HepG2 (cell line): ENCODE measurements at regions not wholly inside any gene's neighbourhood (a gene's known extent, or its start where the extent isn't known, plus 50 kb on each side); places are given as distances from the start of the nearest gene placed in this dataset.

ENCODE experiments used
- ATAC-seq: fragments of 200-7000 bp; cut with Tn5 transposase; 3 replicates; pipeline ENCODE4 v1.9.1; 2020; ENCODE audit warnings: mild to moderate bottlenecking, moderate library complexity
- BruUV-seq: library from RNA; stranded (reverse); fragments of 400-500 nt; replicated peaks from 2 replicates; lab custom pipeline; 2021; lab: Mats Ljungman, UMichigan
- CTCF ChIA-PET: fragments of 300-600 bp; formaldehyde crosslinking; extraction: SDS; loops from one replicate; lab custom pipeline; 2021; ENCODE audit warnings: low total read pairs, inconsistent platforms, low intra/inter-chr PET ratio; lab: Yijun Ruan, JAX
- POLR2A ChIA-PET: fragments of 350-600 bp; sonication (Branson Sonifier 250); formaldehyde crosslinking; loops from one replicate; lab custom pipeline; 2020; ENCODE audit warnings: antibody characterized with exemption, inconsistent platforms; lab: Yijun Ruan, JAX
- DNase-seq: peaks from one replicate; pipeline ENCODE4 v3.0.0-alpha.2; 2015; ENCODE audit warnings: low spot score
- FAIRE-seq: peaks from 3 replicates; lab custom pipeline; 2011; peaks lifted over from hg19 to GRCh38; lab: Jason Lieb, UNC
- H2AFZ ChIP-seq: one replicate; pipeline ENCODE4 v1.6.1; 2011; ENCODE audit warnings: low read length, inconsistent platforms
- H3K27ac ChIP-seq: fragments of 300-600 bp; 3 replicates; pipeline ENCODE4 v1.8.0; 2011; ENCODE audit warnings: mixed run types, mild to moderate bottlenecking, mixed read lengths, low read length, inconsistent platforms; ENCODE audit not compliant: insufficient read depth; ENCODE audit errors: extremely low read length
- H3K27me3 ChIP-seq, 2 experiments: fragments of 200-600 bp in 1 of 2; 2 replicates in 1 of 2; 3 replicates in 1 of 2; pipeline versions ENCODE4 v1.6.0 to v1.8.0; 2011; ENCODE audit warnings: low read length in 2 of 2, mild to moderate bottlenecking in 2 of 2, moderate library complexity in 2 of 2, inconsistent platforms in 1 of 2; ENCODE audit not compliant: insufficient read depth in 2 of 2, control insufficient read depth in 1 of 2
- H3K36me3 ChIP-seq, 2 experiments: fragments of 200-600 bp in 1 of 2; replicated peaks in 1 of 2; 2 replicates in 1 of 2; 3 replicates in 1 of 2; pipeline versions ENCODE4 v1.5.1 to v1.8.0; 2011; ENCODE audit warnings: low read length in 2 of 2, inconsistent platforms in 1 of 2; ENCODE audit not compliant: insufficient read depth in 2 of 2, control insufficient read depth in 1 of 2
- H3K4me1 ChIP-seq: 2 replicates; pipeline ENCODE4 v1.5.1; 2012; ENCODE audit warnings: low read length, inconsistent platforms; ENCODE audit not compliant: insufficient read depth
- H3K4me2 ChIP-seq: 2 replicates; pipeline ENCODE4 v1.6.0; 2011; ENCODE audit warnings: low read depth, low read length, inconsistent platforms
- H3K4me3 ChIP-seq, 3 experiments: fragments of 200-600 bp in 1 of 3; sonication (generic), shearing (Covaris generic) in 1 of 3; replicated peaks in 1 of 3; 2 replicates each; pipeline ENCODE4 v1.5.1; 2011 to 2016; ENCODE audit warnings: low read length in 3 of 3, inconsistent platforms in 2 of 3, low read depth in 2 of 3, mild to moderate bottlenecking in 2 of 3, control low read depth in 1 of 3, mixed read lengths in 1 of 3; ENCODE audit not compliant: insufficient read depth in 1 of 3
- H3K79me2 ChIP-seq: one replicate; pipeline ENCODE4 v1.6.1; 2011; ENCODE audit warnings: low read length, inconsistent platforms; ENCODE audit not compliant: insufficient read depth
- H3K9ac ChIP-seq: 2 replicates; pipeline ENCODE4 v1.6.0; 2011; ENCODE audit warnings: mild to moderate bottlenecking, low read depth, low read length, inconsistent platforms; ENCODE audit not compliant: insufficient read depth
- H3K9me3 ChIP-seq: 2 replicates; pipeline ENCODE4 v1.5.1; 2012; ENCODE audit warnings: mild to moderate bottlenecking, low read length
- H4K20me1 ChIP-seq: 2 replicates; pipeline ENCODE4 v1.6.0; 2011; ENCODE audit warnings: inconsistent platforms, mild to moderate bottlenecking, low read length, moderate library complexity; ENCODE audit not compliant: insufficient read depth
- HNRNPL ChIP-seq: fragments of 200-400 bp; formaldehyde crosslinking; IDR thresholded peaks from 2 replicates; pipeline ENCODE4 v1.6.1; 2017; ENCODE audit warnings: mild to moderate bottlenecking, low read depth, low read length
- KLF13 ChIP-seq: sonication (generic); formaldehyde crosslinking; IDR thresholded peaks from 2 replicates; pipeline ENCODE4 v1.4.0; 2020; ENCODE audit warnings: mild to moderate bottlenecking, missing genetic modification reagents
- MAZ ChIP-seq, 2 experiments: sonication (generic) in 1 of 2; formaldehyde crosslinking in 1 of 2; IDR thresholded peaks; 2 replicates each; pipeline versions ENCODE4 v1.5.0 to v1.6.1; 2012 to 2020; ENCODE audit warnings: low read depth in 2 of 2, mild to moderate bottlenecking in 2 of 2, borderline replicate concordance in 1 of 2, improper control_type of control experiment in 1 of 2, low read length in 1 of 2, missing genetic modification reagents in 1 of 2, moderate library complexity in 1 of 2
- PHF5A ChIP-seq: IDR thresholded peaks from one replicate; pipeline ENCODE4 v1.6.1; 2018; ENCODE audit warnings: low read depth, missing genetic modification reagents; ENCODE audit not compliant: unreplicated experiment
- PRDM4 ChIP-seq: sonication (generic); formaldehyde crosslinking; IDR thresholded peaks from 2 replicates; pipeline ENCODE4 v1.9.0; 2021; ENCODE audit warnings: missing genetic modification reagents, borderline replicate concordance
- RFX3 ChIP-seq: IDR thresholded peaks from 2 replicates; pipeline ENCODE4 v1.6.1; 2016; ENCODE audit warnings: missing biosample characterization, missing genetic modification reagents
- SRF ChIP-seq: IDR thresholded peaks from 2 replicates; pipeline ENCODE4 v1.6.1; 2011; ENCODE audit warnings: mild to moderate bottlenecking, low read depth, low read length, moderate library complexity
- TBX2 ChIP-seq: sonication (generic); formaldehyde crosslinking; IDR thresholded peaks from 2 replicates; pipeline ENCODE4 v1.5.0; 2020; ENCODE audit warnings: missing genetic modification reagents, mild to moderate bottlenecking, borderline replicate concordance
- TRAFD1 ChIP-seq: sonication (generic); formaldehyde crosslinking; IDR thresholded peaks from 2 replicates; pipeline ENCODE4 v1.5.1; 2020; ENCODE audit warnings: missing genetic modification reagents, mild to moderate bottlenecking, borderline replicate concordance
- TRIM24 ChIP-seq: sonication (generic); formaldehyde crosslinking; IDR thresholded peaks from 2 replicates; pipeline ENCODE4 v1.8.0; 2022; ENCODE audit warnings: mild to moderate bottlenecking, missing genetic modification reagents
- ZNF24 ChIP-seq: fragments of 450-650 bp; IDR thresholded peaks from 2 replicates; pipeline ENCODE4 v1.6.1; 2017; ENCODE audit warnings: antibody characterized with exemption, mild to moderate bottlenecking
- ZNF280B ChIP-seq: sonication (generic); formaldehyde crosslinking; IDR thresholded peaks from 2 replicates; pipeline ENCODE4 v1.5.0; 2020; ENCODE audit warnings: missing genetic modification reagents, mild to moderate bottlenecking, borderline replicate concordance
- ZNF317 ChIP-seq: sonication (generic); formaldehyde crosslinking; IDR thresholded peaks from 2 replicates; pipeline ENCODE4 v1.5.0; 2020; ENCODE audit warnings: mild to moderate bottlenecking, missing genetic modification reagents
- ZNF484 ChIP-seq: sonication (generic); formaldehyde crosslinking; IDR thresholded peaks from 2 replicates; pipeline ENCODE4 v1.5.1; 2020; ENCODE audit warnings: mild to moderate bottlenecking, low read depth, missing genetic modification reagents, borderline replicate concordance
- ZNF615 ChIP-seq: sonication (generic); formaldehyde crosslinking; IDR thresholded peaks from 2 replicates; pipeline ENCODE4 v1.5.0; 2020; ENCODE audit warnings: mild to moderate bottlenecking, missing genetic modification reagents, borderline replicate concordance
- ZNF616 ChIP-seq: sonication (generic); formaldehyde crosslinking; IDR thresholded peaks from 2 replicates; pipeline ENCODE4 v1.5.0; 2020; ENCODE audit warnings: low read depth, mild to moderate bottlenecking, missing genetic modification reagents
- ZNF782 ChIP-seq: sonication (generic); formaldehyde crosslinking; IDR thresholded peaks from 2 replicates; pipeline ENCODE4 v1.4.0; 2020; ENCODE audit warnings: missing genetic modification reagents, mild to moderate bottlenecking, borderline replicate concordance
- ZNF792 ChIP-seq: IDR thresholded peaks from 2 replicates; pipeline ENCODE4 v1.6.1; 2016
- WGBS: methylation state at CpG from one replicate; pipeline ENCODE4 v1.1.6; 2017; ENCODE audit warnings: low lambda C conversion rate; 5-methylcytosine and 5-hydroxymethylcytosine counted together
- in situ Hi-C: cut with HindIII; loops from 2 replicates; pipeline ENCODE4 v1.10.0; 2017; ENCODE audit warnings: low pct_unique_long_range_greater_than_20kb; ENCODE audit not compliant: extremely low pct_ligation_motif_present
- intact Hi-C: fragments of 100-400 bp; cut with micrococcal nuclease; formaldehyde crosslinking; loops from one replicate; pipeline ENCODE4 v1.10.0; 2022; ENCODE audit not compliant: unreplicated experiment

DNA sequence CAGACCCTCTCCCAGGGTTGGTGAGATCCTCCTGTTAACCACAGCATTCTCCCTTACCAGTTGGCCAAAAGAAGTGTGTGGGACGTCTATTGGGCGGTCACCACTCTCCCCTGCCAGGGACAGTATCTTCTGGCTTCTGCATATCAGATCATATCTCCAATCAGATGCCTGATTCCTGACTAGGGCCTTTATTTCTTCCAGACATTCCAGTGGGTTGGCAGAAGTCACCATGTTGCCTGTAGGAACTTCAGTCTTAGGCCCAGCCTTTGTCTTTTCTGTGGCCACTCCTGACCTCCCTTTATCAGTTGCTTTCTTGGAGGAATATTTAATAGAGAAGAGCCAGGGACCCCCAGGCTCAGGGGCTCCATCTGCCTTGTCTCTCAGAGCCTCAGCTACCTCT is 130.4 kb upstream of the F3 start (continued):
- TF ChIP-seq PRDM4 = no peak
- TF ChIP-seq HNRNPL = no peak
- no peak for TF ChIP-seq TRIM24 (CRISPR knock-in tag)
- TF ChIP-seq PHF5A (CRISPR knock-in tag) = no peak
- TF ChIP-seq ZNF484 (CRISPR knock-in tag) = no peak

- H3K36me3 ChIP-seq = no peaks in the 10 kb centered on the region
- CTCF ChIA-PET = no interaction called here
- TF ChIP-seq ZNF24 (no peak), HNRNPL (no peak), SRF (no peak), ZNF616 (no peak), TRAFD1 (CRISPR knock-in tag) (no peak), ZNF280B (CRISPR knock-in tag) (no peak), TBX2 (no peak), ZNF782 (CRISPR knock-in tag) (no peak), KLF13 (CRISPR knock-in tag) (no peak), ZNF792 (no peak), ZNF317 (CRISPR knock-in tag) (no peak), MAZ (IDR thresholded peaks at IDR 0.05; ENCODE audit: borderline replicate concordance, low read depth, low read length) (no peak), MAZ (CRISPR knock-in tag; IDR thresholded peaks at IDR 0.05; ENCODE audit: low read depth) (no peak), RFX3 (no peak), ZNF615 (CRISPR knock-in tag) (no peak)
Measured at GRCh38 chr1:94670273-94670672, 128.7 kb upstream of the F3 start.

More at GRCh38 chr1:94670273-94670672, 128.7 kb upstream of the F3 start:
- H3K79me2 ChIP-seq = no peaks in the 10 kb centered on the region
- no TSS peak for BruUV-seq
- DNase-seq (no peak), ATAC-seq (no peak), FAIRE-seq (no peak)
- intact Hi-C loops (no loop called here), in situ Hi-C loops (no loop called here)
- H3K4me2 ChIP-seq = no peak overlapping the region
- no peaks in the 10 kb centered on the region for H3K27me3 ChIP-seq
- POLR2A ChIA-PET = no interaction called here
- H3K9ac ChIP-seq = no peak overlapping the region
- no peak overlapping the region for H2AFZ ChIP-seq
- 75% methylated on average over 2 of the region's 2 CpGs for WGBS
- no peak overlapping the region for H3K27ac ChIP-seq
- H3K4me1 ChIP-seq = no peaks in the 10 kb centered on the region
- no peak overlapping the region for H3K4me3 ChIP-seq
- H3K9me3 ChIP-seq = no peaks in the 10 kb centered on the region
- H4K20me1 ChIP-seq = no peaks in the 10 kb centered on the region
